Prostate gland (tissue), 2 donors: ENCODE measurements at regions not wholly inside any gene's neighbourhood (a gene's known extent, or its start where the extent isn't known, plus 50 kb on each side); places are given as distances from the start of the nearest gene placed in this dataset.

Source experiments
- POLR2A ChIP-seq: fragments of 450-650 bp; IDR thresholded peaks from one replicate; pipeline ENCODE4 v1.6.1; 2016; ENCODE audit warnings: antibody characterized with exemption, mild to moderate bottlenecking
- POLR2AphosphoS5 ChIP-seq: sonication (generic); formaldehyde crosslinking; IDR thresholded peaks from one replicate; pipeline ENCODE4 v1.6.1; 2017; ENCODE audit warnings: antibody characterized with exemption
- TF ChIP-seq, protein P1 (sequence below), 4 experiments: fragments of 200-600 bp in 2 of 4; fragments of 450-650 bp in 2 of 4; sonication (generic) in 2 of 4; IDR thresholded peaks; 1 replicate in 3 of 4; 2 replicates in 1 of 4; pipeline ENCODE4 v1.5.1; 2016 to 2019; ENCODE audit warnings: antibody characterized with exemption in 4 of 4, mild to moderate bottlenecking in 2 of 4, moderate library complexity in 2 of 4

DNA sequence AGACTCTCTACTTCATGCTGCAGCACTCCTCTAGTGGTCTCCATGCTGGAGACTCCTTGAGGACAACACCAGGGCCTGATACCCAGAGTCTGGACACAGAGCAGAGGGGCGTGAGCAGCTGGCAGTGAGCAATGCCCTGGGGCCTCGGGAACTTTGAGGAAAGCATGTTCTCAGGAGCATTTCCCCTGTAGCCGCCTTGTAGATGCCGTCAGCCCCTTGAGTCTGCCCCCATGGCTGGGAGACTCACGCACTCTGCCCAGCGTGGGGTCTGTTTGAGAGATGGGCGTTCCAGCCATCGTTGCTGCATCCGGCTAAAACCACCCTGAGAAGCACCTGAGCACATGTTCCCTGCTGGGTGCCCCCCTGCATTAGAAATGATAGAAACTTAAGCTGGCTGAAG lies 56.8 kb downstream of the PLXNA1 start:
- TF ChIP-seq, protein P1, sequence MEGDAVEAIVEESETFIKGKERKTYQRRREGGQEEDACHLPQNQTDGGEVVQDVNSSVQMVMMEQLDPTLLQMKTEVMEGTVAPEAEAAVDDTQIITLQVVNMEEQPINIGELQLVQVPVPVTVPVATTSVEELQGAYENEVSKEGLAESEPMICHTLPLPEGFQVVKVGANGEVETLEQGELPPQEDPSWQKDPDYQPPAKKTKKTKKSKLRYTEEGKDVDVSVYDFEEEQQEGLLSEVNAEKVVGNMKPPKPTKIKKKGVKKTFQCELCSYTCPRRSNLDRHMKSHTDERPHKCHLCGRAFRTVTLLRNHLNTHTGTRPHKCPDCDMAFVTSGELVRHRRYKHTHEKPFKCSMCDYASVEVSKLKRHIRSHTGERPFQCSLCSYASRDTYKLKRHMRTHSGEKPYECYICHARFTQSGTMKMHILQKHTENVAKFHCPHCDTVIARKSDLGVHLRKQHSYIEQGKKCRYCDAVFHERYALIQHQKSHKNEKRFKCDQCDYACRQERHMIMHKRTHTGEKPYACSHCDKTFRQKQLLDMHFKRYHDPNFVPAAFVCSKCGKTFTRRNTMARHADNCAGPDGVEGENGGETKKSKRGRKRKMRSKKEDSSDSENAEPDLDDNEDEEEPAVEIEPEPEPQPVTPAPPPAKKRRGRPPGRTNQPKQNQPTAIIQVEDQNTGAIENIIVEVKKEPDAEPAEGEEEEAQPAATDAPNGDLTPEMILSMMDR (IDR thresholded peaks at IDR 0.05), result no peak
- TF ChIP-seq POLR2A (no peak), POLR2AphosphoS5 (no peak)
